HG02798 (cell line): ENCODE measurements at regions not wholly inside any gene's neighbourhood (a gene's known extent, or its start where the extent isn't known, plus 50 kb on each side); places are given as distances from the start of the nearest gene placed in this dataset.

Experiments used
- ATAC-seq: cut with Tn5 transposase; IDR thresholded peaks from one replicate; pipeline ENCODE4 v1.9.1; 2021; ENCODE audit warnings: mild to moderate bottlenecking; ENCODE audit not compliant: unreplicated experiment, poor library complexity

DNA sequence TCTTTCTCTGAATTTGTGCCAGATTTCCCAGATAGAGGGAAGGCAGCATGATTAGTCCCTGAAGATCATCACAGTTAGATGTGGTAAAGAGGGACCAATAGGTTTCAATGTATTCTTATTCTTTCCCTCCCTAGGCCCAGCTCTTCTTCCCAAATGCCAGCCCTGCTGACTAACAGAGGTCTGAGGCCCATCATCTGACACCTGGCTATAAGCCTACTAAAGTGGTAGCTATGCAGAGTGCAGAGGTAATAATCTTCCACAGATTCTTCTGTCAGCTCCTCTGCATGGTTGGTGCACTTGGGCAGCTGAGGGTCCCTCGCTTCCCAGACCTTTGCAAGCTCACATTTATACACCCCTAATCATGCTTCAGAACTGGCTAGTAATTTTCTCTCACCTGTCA is 63.7 kb upstream of the PZP start:
- no peak for ATAC-seq

DNA sequence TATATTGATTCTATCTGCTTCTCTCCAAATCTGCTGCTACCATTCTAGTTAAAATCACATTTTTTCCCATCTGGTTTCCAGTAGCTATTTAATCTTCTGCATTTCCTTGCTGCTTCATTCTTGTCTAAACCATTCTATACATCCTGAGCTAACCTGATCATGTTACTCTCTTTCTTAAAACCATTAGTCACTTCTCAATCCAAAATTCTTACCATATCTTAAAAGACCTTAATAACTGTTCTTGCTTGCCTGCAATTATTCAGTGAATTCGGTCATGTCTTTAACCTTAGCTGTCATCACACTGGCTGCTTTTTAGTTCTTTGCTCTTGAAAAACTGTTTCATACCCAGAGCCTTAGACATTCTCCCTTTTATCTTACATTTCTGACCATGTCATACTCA is 56.4 kb upstream of the PZP start:
- ATAC-seq: no peak

DNA sequence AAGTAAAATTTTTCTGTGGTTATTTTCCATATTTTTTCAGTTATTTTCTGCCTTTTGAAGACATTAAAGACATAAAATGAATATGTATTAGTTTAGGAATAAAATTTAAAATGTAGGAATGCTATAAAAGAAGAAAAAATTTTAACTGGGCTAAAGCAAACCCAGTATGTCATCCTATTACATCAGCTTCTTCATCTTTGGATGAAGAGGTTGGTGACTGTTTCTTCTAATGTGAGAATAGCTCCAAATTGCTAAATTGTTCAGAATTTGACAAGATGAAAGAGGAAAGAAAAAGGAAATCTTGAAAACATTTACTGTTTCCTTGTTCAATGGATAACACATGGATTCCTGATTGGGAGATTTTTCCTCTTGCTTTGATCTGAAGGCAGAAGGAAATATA is 52.7 kb upstream of the PZP start:
- ATAC-seq: no peak

DNA sequence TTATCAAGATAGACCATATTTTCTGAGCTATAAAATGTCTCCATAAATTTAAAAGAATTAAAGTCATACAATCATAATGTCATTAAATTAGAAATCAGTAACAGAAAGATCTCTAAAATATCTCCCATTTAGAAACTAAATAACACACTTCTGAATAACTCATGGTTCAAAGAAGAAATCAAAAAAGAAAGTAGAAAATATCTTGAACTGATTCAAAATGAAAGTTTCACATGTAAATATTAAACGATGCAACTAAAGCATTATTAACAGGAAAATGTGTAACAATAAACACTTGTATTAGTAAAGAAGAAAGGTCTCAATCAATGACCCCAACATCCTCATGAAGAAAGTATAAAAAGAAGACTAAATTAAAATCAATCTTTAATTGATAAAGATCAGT is 50.5 kb upstream of the PZP start:
- ATAC-seq: no peak
